ENCODE measurements at regions not wholly inside any gene's neighbourhood (a gene's known extent, or its start where the extent isn't known, plus 50 kb on each side); places are given as distances from the start of the nearest gene placed in this dataset.

DNA sequence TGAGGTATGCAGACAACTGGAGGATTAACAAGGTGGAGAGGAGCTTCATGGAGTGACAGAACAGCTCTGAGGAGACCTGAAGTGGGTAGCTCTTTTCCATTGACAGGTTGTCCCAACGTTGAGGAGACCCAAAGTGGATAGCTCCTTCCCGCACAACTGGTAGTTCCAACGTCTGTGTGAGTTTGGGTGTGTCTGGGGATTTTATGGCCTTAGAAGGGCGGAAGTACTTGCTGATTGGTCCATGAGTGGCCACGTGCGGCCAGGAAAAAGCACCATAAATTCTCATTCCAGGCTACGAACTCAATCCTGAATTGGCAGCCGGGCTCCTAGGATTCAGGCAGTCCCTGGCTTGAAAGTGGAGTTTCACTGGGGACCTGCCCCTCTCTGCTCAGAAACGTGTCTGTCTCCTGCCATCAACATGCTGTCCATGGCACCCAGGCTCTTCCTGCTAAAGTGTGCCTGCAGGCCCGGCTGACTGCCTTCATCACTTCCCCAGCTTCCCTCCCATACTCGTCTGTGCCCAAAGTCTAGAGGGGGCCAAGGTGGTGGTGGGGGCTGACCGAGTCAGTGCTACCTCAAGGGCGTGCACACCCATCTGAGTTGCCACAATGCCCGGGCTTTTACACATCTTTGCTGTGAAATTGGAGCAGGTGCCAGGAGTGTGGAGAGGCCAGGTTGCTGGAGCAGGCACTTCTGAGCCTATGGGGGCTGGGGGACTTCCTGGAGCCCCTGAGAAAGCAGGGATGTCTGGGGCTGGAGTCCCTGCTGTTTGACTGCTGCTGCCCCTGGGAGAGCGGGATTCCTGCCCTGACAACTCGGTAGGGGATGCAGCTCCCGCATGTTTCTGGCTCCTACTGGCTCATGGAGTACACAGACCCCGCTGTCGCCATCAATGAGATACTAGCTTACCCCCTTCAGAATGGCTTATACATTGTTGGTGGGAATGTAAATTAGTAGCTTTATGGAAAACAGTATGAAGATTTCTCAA lies 2034.6 kb upstream of the ACO1 start (continued):
- TF ChIP-seq FOS (IDR thresholded peaks at IDR 0.05; ENCODE audit: low read depth, low read length) = no peak

DNA sequence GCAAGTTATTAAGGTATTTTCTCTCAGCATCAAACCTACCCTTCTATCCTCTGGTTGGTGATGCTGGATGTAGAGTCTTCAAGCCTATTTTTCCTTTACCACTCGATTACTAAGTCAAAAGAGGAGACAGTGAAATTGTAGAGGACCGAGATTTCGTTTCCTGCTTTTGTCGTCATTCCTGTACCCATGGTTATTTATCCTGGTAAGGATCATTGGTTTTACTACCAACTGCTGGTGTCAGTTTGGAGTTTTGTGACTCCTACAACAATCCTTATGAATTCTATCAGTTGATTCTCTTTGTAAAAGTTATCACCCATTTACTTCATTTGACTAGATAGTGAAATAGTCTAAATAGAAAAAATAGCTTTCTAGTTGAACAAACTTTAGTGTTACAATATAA lies 2028.2 kb upstream of the ACO1 start:
- Histone ChIP-seq H4K8ac (ENCODE audit: low read depth in 2 of 2, low read length in 2 of 2) (no peak overlapping the region), H3K27me3 (ENCODE audit: control insufficient read depth, insufficient read depth, low read length) (no peaks in the 10 kb centered on the region), H3K9me3 (ENCODE audit: control insufficient read depth, insufficient read depth, low read length) (no peaks in the 10 kb centered on the region; the same call in 1 of the 2 replicates), H4K5ac (ENCODE audit: low read depth, low read length) (no peak overlapping the region), H3K4me2 (ENCODE audit: low read depth, low read length) (no peak overlapping the region), H3K4me3 (ENCODE audit: insufficient read depth, low read depth, low read length) (no peak overlapping the region), H2AK9ac (replicated peaks; ENCODE audit: low read depth, low read length, poor library complexity) (no peak overlapping the region), H3K56ac (ENCODE audit: extremely low read depth, insufficient read depth, low read length) (no peak overlapping the region), H3K36me3 (ENCODE audit: control insufficient read depth, insufficient read depth, low read length) (no peaks in the 10 kb centered on the region), H2BK20ac (ENCODE audit: low read depth, low read length) (no peak overlapping the region), H3K79me1 (ENCODE audit: low read depth in 1 of 2, low read length in 2 of 2) (no peaks in the 10 kb centered on the region), H3K4me1 (ENCODE audit: control insufficient read depth, insufficient read depth, low read length) (no peaks in the 10 kb centered on the region), H2BK5ac (ENCODE audit: low read depth, low read length, poor library complexity, severe bottlenecking) (no peak overlapping the region), H2AK5ac (ENCODE audit: low read depth, low read length) (no peak overlapping the region), H3K23ac (ENCODE audit: low read depth, low read length) (no peak overlapping the region), H2BK120ac (ENCODE audit: low read depth, low read length) (no peak overlapping the region), H3K14ac (replicated peaks; ENCODE audit: low read depth, low read length) (no peak overlapping the region), H3K9me1 (ENCODE audit: insufficient read depth, low read length) (no peaks in the 10 kb centered on the region), H3K18ac (ENCODE audit: low read depth, low read length) (no peak overlapping the region), H4K91ac (ENCODE audit: insufficient read depth, low read depth, low read length) (no peak overlapping the region), H3K9ac (ENCODE audit: low read depth, low read length) (no peak overlapping the region), H2AFZ (replicated peaks; ENCODE audit: low read length, poor library complexity) (no peak overlapping the region), H4K20me1 (ENCODE audit: insufficient read depth, low read length) (no peaks in the 10 kb centered on the region), H3K4ac (ENCODE audit: low read depth, low read length) (no peak overlapping the region), H2BK15ac (ENCODE audit: low read depth, low read length) (no peak overlapping the region), H3K27ac (ENCODE audit: insufficient read depth, low read length) (no peak overlapping the region)
- intact Hi-C loops (cut with micrococcal nuclease) = no loop called here
- no peak for TF ChIP-seq RAD21 (IDR thresholded peaks at IDR 0.05; ENCODE audit: low read length)
- TF ChIP-seq POLR2A (IDR thresholded peaks at IDR 0.05; ENCODE audit: low read depth, low read length) = no peak
- TF ChIP-seq BHLHE40 (IDR thresholded peaks at IDR 0.05; ENCODE audit: low read depth, low read length) = no peak
- no peak for TF ChIP-seq MAFK (IDR thresholded peaks at IDR 0.05; ENCODE audit: low read depth, low read length)
- ATAC-seq (ENCODE audit: low read depth) (no peak), DNase-seq (no peak)
- WGBS, 2 experiments (ENCODE audit: extremely low coverage in 2 of 2, insufficient read length in 1 of 2) = no CpG with 5 or more reads among the region's 4 CpGs
- ChIA-PET CTCF (no interaction called here), POLR2A (ENCODE audit: unreplicated experiment) (no interaction called here)
- dilution Hi-C loops (cut with HindIII; ENCODE audit: low sequenced_read_pairs, unreplicated experiment) = no loop called here
- BruUV-seq (replicated peaks) = no TSS peak
- in situ Hi-C loops (cut with MboI; ENCODE audit: low sequenced_read_pairs) = no loop called here
